Activated CD8-positive, alpha-beta memory T cell treated with anti-CD3 and anti-CD28 coated beads, Interleukin-2, amount 10 ng/mL, durations not matched to agents 7 days and 5 days (primary cell): ENCODE measurements at regions not wholly inside any gene's neighbourhood (a gene's known extent, or its start where the extent isn't known, plus 50 kb on each side); places are given as distances from the start of the nearest gene placed in this dataset.
"Not testable (repeated sequence)": the region's sequence is repeated elsewhere in the genome, so short reads cannot be mapped to it uniquely, and the experiment has no call there.

Source experiments
- ATAC-seq: fragments of 150-1000 bp; cut with Tn5 transposase; one replicate; pipeline ENCODE4 v1.10.0; 2021; ENCODE audit warnings: moderate library complexity
- CTCF ChIA-PET: fragments of 350-600 bp; sonication (Branson Sonifier 250); formaldehyde crosslinking; loops from one replicate; lab custom pipeline; 2021; ENCODE audit warnings: antibody characterized with exemption; lab: Charles Lee
- DNase-seq: peaks from one replicate; pipeline ENCODE4 v3.0.0-alpha.2; 2020
- H3K27ac Mint-ChIP-seq: one replicate; pipeline ENCODE4 v1.8.0; 2021; ENCODE audit warnings: mild to moderate bottlenecking, mixed read lengths
- H3K27me3 Mint-ChIP-seq: one replicate; pipeline ENCODE4 v1.8.0; 2021; ENCODE audit warnings: mixed read lengths
- H3K36me3 Mint-ChIP-seq: one replicate; pipeline ENCODE4 v1.8.0; 2021; ENCODE audit warnings: mild to moderate bottlenecking, mixed read lengths
- H3K4me1 Mint-ChIP-seq: one replicate; pipeline ENCODE4 v1.8.0; 2021; ENCODE audit warnings: mixed read lengths
- H3K4me3 Mint-ChIP-seq: one replicate; pipeline ENCODE4 v1.8.0; 2021; ENCODE audit warnings: mild to moderate bottlenecking, moderate library complexity, mixed read lengths
- H3K9me3 Mint-ChIP-seq: one replicate; pipeline ENCODE4 v1.8.0; 2022; ENCODE audit warnings: low read depth, mixed read lengths

GRCh38 chr7:15087771-15088170, 185.2 kb upstream of the DGKB start:
- Mint-ChIP-seq H3K4me1 (no peaks in the 10 kb centered on the region), H3K9me3 (peaks cover 2% of the 10 kb centered on the region), H3K4me3 (no peak overlapping the region), H3K27me3 (no peaks in the 10 kb centered on the region), H3K27ac (no peak overlapping the region), H3K36me3 (no peaks in the 10 kb centered on the region)
- DNase-seq (no peak), ATAC-seq (no peak)
- CTCF ChIA-PET, result no interaction called here

GRCh38 chr7:15086862-15087261, 184.3 kb upstream of the DGKB start:
- Mint-ChIP-seq H3K27me3 (no peaks in the 10 kb centered on the region), H3K36me3 (no peaks in the 10 kb centered on the region), H3K4me1 (no peaks in the 10 kb centered on the region), H3K27ac (no peak overlapping the region), H3K9me3 (peaks cover 2% of the 10 kb centered on the region), H3K4me3 (no peak overlapping the region)
- DNase-seq (no peak), ATAC-seq (no peak)
- CTCF ChIA-PET, result no interaction called here

DNA sequence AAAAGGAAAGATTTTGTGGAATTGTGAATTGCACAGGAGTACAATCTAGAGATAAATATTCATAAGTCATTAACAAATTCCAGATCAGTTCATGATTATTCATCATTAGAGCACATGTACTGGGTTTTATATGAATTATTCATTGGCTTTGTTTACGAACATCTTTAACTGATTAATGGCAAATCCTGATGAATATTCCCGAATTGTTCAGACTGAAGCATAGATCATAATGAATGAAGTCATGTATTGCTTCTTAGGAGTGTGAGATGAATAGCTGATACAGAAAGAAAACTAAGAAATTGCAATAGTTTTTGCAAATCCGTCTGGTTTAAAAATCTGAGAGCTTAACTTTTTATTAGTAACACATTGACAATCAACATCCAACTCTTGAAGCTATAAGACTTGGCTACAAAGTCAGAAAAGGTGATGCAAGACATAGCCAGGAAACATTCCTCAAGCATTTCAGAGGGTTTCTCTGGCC, 183.6 kb upstream of the DGKB start:
- H3K36me3 Mint-ChIP-seq, result no peaks in the 10 kb centered on the region
- CTCF ChIA-PET, result no interaction called here
- H3K4me1 Mint-ChIP-seq, result no peaks in the 10 kb centered on the region
- peaks cover 2% of the 10 kb centered on the region for H3K9me3 Mint-ChIP-seq
- DNase-seq (no peak), ATAC-seq (no peak)
- H3K27ac Mint-ChIP-seq, result no peak overlapping the region
- no peak overlapping the region for H3K4me3 Mint-ChIP-seq
- H3K27me3 Mint-ChIP-seq, result no peaks in the 10 kb centered on the region

- Mint-ChIP-seq H3K27ac (no peak overlapping the region), H3K27me3 (no peaks in the 10 kb centered on the region), H3K36me3 (no peaks in the 10 kb centered on the region), H3K9me3 (peaks cover 2% of the 10 kb centered on the region), H3K4me3 (no peak overlapping the region), H3K4me1 (no peaks in the 10 kb centered on the region)
- ATAC-seq (no peak), DNase-seq (no peak)
- CTCF ChIA-PET, result no interaction called here
Measured at GRCh38 chr7:15085366-15085765, 182.8 kb upstream of the DGKB start.

DNA sequence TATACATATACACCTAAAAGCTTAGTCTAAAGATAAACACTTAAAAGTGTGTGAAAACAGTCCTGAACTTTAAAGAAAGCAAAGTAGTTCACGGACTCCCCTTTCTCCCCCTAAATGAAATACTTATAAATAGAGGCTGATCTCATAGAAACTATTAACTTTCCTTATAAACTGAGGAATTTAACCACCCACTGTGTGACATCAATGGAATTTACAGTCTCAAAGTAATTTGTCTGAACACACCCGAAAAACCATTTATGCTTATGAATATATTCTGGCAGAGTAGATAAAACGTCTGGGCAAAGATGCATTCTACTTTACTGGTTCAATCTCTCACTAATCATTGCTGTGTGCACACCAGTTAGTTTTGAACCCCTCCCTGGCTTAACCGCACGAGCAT, 181.8 kb upstream of the DGKB start:
- CTCF ChIA-PET, result no interaction called here
- DNase-seq (no peak), ATAC-seq (no peak)
- no peaks in the 10 kb centered on the region for H3K36me3 Mint-ChIP-seq
- H3K27ac Mint-ChIP-seq, result no peak overlapping the region
- H3K4me3 Mint-ChIP-seq, result no peak overlapping the region
- no peaks in the 10 kb centered on the region for H3K27me3 Mint-ChIP-seq
- H3K9me3 Mint-ChIP-seq, result peaks cover 2% of the 10 kb centered on the region
- no peaks in the 10 kb centered on the region for H3K4me1 Mint-ChIP-seq

GRCh38 chr7:15081891-15082290, 179.3 kb upstream of the DGKB start:
- Mint-ChIP-seq H3K36me3 (no peaks in the 10 kb centered on the region), H3K9me3 (peaks cover 2% of the 10 kb centered on the region), H3K27ac (no peak overlapping the region), H3K4me3 (no peak overlapping the region), H3K4me1 (no peaks in the 10 kb centered on the region), H3K27me3 (no peaks in the 10 kb centered on the region)
- no peak for DNase-seq
- CTCF ChIA-PET, result no interaction called here
- no peak for ATAC-seq

DNA sequence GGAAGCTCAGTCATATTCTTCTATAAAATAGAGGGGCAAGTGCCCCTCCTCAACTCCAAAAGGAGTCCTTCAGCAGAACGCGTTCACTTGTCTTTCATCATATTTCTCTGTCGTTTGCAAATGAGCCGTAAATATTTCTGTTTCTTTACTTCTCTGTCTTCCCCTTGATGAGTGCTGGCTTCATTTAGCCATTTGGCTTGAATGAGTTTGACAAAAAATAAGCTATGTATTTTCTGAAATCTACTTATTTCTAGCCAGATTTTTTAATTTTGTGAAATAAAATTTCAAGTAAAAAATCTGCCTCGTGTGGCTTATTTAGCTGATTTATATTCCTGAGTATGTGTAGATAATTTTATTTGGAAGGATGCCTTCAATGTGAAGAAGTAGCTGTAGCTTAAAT, 170.8 kb upstream of the DGKB start:
- Mint-ChIP-seq H3K4me3 (no peak overlapping the region), H3K9me3 (peaks cover 4% of the 10 kb centered on the region), H3K36me3 (no peaks in the 10 kb centered on the region), H3K4me1 (no peaks in the 10 kb centered on the region), H3K27me3 (no peaks in the 10 kb centered on the region), H3K27ac (no peak overlapping the region)
- CTCF ChIA-PET, result no interaction called here
- ATAC-seq (no peak), DNase-seq (no peak)

GRCh38 chr7:15068324-15068723, 165.8 kb upstream of the DGKB start:
- Mint-ChIP-seq H3K36me3 (no peaks in the 10 kb centered on the region), H3K4me1 (no peaks in the 10 kb centered on the region), H3K9me3 (peaks cover 4% of the 10 kb centered on the region), H3K4me3 (no peak overlapping the region), H3K27ac (no peak overlapping the region), H3K27me3 (no peaks in the 10 kb centered on the region)
- ATAC-seq (no peak), DNase-seq (no peak)
- CTCF ChIA-PET, result no interaction called here

- CTCF ChIA-PET, result no interaction called here
- Mint-ChIP-seq H3K36me3 (no peaks in the 10 kb centered on the region), H3K4me1 (no peaks in the 10 kb centered on the region), H3K27ac (no peak overlapping the region), H3K9me3 (no peaks in the 10 kb centered on the region), H3K27me3 (no peaks in the 10 kb centered on the region), H3K4me3 (no peak overlapping the region)
- DNase-seq (no peak), ATAC-seq (no peak)
Measured at GRCh38 chr7:15057272-15057671, 154.7 kb upstream of the DGKB start.

DNA sequence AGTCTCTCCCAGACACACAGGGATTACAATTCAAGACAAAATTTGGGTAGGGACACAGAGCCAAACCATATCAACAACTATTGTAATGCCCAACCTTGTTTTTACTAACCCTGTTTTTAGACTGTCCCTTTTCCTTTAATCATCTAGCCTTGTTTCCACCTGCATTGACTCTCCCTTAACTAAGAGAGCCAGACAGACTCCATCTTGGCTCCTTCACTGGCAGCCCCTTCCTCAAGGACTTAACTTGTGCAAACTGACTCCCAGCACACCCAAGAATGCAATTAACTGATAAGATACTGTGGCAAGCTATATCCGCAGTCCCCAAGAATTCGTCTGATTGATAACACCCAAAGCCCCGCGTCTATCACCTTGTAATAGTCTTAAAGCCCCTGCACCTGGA, 151.8 kb upstream of the DGKB start:
- H3K4me1 Mint-ChIP-seq, DNase-seq, H3K27me3 Mint-ChIP-seq, H3K4me3 Mint-ChIP-seq, H3K9me3 Mint-ChIP-seq, CTCF ChIA-PET, H3K36me3 Mint-ChIP-seq, ATAC-seq, H3K27ac Mint-ChIP-seq: not testable (repeated sequence)

GRCh38 chr7:15049157-15049556, 146.6 kb upstream of the DGKB start:
- Mint-ChIP-seq H3K4me1 (no peaks in the 10 kb centered on the region), H3K27ac (no peak overlapping the region), H3K36me3 (no peaks in the 10 kb centered on the region), H3K9me3 (no peaks in the 10 kb centered on the region), H3K4me3 (no peak overlapping the region), H3K27me3 (no peaks in the 10 kb centered on the region)
- CTCF ChIA-PET, result no interaction called here
- DNase-seq, result no peak
- no peak for ATAC-seq

DNA sequence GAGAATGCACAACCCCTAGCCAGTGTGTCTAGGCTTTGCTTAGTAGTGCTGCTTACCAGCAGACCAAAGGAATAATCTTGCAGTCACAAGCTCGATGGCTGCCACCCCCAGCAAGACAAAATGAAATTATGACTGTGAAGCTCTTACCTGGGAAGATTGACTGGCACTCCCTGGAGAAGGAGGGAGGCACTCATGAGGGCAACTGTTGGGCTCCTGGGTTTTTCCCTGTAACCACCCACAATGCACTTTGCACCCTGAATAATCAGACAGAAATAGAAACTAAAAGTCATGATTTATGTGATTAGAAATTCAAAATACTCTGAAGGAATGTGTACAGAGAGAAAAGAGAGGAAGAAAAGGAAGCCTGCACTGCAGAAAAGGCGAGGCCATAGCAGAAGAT, 144.3 kb upstream of the DGKB start:
- H3K27ac Mint-ChIP-seq, result no peak overlapping the region
- H3K27me3 Mint-ChIP-seq, result no peaks in the 10 kb centered on the region
- no peak for ATAC-seq
- no peaks in the 10 kb centered on the region for H3K9me3 Mint-ChIP-seq
- H3K4me3 Mint-ChIP-seq, result no peak overlapping the region
- no peak for DNase-seq
- no peaks in the 10 kb centered on the region for H3K4me1 Mint-ChIP-seq
- CTCF ChIA-PET, result no interaction called here
- H3K36me3 Mint-ChIP-seq, result no peaks in the 10 kb centered on the region

- Mint-ChIP-seq H3K4me3 (no peak overlapping the region), H3K27me3 (no peaks in the 10 kb centered on the region), H3K36me3 (no peaks in the 10 kb centered on the region), H3K27ac (no peak overlapping the region), H3K4me1 (no peaks in the 10 kb centered on the region), H3K9me3 (no peaks in the 10 kb centered on the region)
- DNase-seq (no peak), ATAC-seq (no peak)
- CTCF ChIA-PET, result no interaction called here
Measured at GRCh38 chr7:15043931-15044330, 141.4 kb upstream of the DGKB start.

GRCh38 chr7:15042285-15043065, 139.9 kb upstream of the DGKB start:
- H3K4me1 Mint-ChIP-seq, result no peaks in the 10 kb centered on the region
- DNase-seq (no peak), ATAC-seq (no peak)
- no peak overlapping the region for H3K27ac Mint-ChIP-seq
- no peaks in the 10 kb centered on the region for H3K27me3 Mint-ChIP-seq
- H3K36me3 Mint-ChIP-seq, result no peaks in the 10 kb centered on the region
- CTCF ChIA-PET, result no interaction called here
- no peak overlapping the region for H3K4me3 Mint-ChIP-seq
- no peaks in the 10 kb centered on the region for H3K9me3 Mint-ChIP-seq
